ENCODE measurements at regions not wholly inside any gene's neighbourhood (a gene's known extent, or its start where the extent isn't known, plus 50 kb on each side); places are given as distances from the start of the nearest gene placed in this dataset.
"Not testable (repeated sequence)": the region's sequence is repeated elsewhere in the genome, so short reads cannot be mapped to it uniquely, and the experiment has no call there.

DNA sequence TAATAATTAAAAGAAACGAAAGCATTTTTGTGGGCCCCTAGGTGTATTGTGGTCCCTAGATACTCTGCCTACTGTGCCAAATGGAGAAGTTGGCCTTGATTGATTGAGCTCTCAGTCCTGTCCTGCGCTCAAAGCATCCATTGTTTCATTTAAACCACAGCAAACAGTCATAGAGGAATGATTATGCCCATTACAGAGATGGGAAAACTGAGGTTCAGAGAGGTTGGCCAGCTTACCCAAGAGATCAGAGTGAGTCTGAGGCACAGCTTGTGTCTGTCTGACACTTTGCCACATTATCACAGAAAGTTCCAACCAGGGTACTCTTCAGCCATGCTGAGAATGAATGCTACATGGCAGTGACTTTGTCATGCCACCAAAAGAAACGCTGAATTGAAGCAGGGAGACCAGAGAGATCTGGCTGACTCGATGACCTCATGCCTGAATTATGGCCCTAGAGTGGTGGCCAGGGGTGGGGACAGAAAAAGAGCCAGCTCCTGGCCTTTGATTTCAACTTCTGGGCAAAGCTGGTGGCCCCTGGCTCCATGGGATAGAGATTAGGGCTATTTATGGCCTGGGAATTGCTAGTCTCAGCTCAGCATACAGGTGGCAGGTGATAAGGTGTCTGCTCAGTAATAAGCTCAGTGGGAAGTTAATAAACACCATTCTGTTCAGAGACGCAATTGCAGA, 180.5 kb downstream of the MIAT start:
- DNase-seq (ENCODE audit: low spot score), result no peak
- intact Hi-C loops (cut with DNase I), result no loop called here

DNA sequence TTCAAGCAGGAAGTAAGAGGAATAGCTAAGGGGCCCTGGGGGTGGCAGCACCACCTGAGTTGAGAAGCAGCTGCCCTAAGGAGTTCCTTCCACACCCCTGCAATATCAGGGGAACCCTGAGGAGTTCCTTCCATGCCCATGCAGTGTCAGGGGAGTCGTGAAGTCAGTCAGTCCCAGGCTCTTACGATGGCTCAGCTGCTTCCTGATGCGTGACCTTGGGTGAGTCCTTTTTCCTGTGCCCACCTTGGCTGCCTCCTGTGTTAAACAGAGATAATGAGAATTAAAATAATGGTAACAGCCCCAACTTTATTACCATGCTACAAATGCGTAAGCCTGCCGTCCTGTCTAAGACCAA, 181.1 kb downstream of the MIAT start:
- DNase-seq (ENCODE audit: low spot score), result no peak
- intact Hi-C loops (cut with DNase I), result no loop called here

DNA sequence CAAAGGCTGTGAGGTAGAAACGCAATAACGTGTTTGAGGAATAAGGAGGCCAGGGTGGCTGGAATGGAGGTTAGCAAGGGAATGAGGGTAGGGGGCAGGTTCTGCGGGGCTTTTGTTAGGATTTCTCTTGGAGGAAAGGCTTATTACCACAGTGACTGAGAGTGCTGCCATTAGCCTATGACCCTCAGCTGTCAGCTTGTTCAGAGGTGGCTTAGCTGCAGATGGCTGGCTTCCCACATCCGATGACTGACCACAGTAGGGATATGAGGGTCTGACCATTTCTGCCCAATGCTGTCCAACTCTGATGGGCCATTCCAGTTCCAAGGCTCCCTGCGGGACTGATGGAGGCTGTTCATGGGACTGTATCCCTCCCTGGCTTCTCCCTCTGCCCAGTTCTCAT, 181.8 kb downstream of the MIAT start:
- intact Hi-C loops (cut with DNase I), result no loop called here
- DNase-seq (ENCODE audit: low spot score), result no peak

DNA sequence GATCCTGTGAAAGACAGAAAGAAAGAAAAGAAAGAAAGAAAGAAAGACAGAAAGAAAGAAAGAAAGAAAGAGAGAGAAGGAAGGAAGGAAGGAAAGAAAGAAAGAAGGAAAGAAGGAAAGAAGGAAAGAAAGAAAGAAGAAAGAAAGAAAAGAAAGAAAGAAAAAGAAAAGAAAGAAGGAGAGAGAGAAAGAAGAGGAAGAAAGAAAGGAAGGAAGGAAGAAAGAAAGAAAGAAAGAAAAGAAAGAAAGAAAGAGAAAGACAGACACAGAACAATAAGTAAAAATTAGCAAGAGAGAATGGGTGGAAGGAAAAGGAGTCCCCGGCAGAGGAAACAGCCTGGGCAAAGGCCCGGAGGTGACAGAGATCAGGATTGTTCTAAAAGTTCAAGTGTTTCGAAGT, 183.4 kb downstream of the MIAT start:
- intact Hi-C loops (cut with DNase I); DNase-seq (ENCODE audit: low spot score): not testable (repeated sequence)

DNA sequence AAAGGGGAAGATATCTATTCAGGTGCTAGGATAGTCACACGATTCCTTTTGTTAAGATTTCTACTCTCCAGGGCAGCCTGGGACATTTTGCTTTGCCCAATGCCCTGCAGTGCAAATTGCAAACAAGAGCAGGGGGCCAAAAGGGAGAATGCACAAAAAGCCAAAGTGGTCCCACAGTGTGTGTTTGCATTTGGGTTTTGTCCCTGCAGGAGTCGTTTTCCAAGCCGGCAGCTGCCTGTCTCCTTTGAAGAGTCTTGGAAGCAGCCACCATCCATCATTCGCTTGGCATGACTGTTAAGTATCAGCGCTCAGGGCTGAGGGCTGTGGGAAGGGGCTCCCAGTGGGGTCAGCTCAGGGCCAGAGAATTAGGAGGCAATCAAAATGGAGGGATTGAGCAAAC, 184.7 kb downstream of the MIAT start:
- intact Hi-C loops (cut with DNase I), result no loop called here
- DNase-seq (ENCODE audit: low spot score), result no peak

DNA sequence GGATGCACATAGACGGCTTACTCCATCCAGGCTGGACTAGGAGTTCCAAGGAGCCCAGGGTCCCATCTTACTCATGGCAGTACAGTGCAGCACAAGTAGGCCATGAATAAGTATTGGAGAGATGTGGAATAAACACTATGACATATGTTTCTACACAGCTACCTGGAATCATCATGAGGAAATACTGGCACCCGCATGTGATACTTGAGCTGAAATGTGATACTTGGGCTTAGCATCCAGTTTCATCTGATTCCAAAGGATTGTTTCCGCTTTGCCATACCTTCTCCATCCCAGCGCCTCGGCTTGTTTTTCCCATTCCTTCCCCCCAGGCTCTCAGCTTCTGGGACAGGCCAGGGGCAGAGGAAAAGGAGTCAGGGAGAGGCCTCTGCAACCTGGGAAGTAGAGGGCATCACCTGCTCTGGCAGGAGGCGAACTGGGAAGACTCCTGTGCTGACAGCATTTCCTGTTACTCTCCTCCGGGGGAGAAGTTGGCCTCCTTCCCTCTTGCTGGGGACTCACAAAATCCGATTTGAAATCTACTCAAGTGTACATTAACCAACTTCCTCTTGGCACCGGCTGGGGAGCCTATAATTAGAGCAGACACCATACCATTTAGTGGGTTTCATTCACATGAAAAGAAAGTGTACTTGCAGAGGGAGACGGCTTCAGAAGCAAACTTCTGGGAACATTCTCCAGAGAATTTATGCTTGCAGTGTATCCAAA, 187.8 kb downstream of the MIAT start:
- intact Hi-C loops (cut with DNase I), result no loop called here
- no peak for DNase-seq (ENCODE audit: low spot score)

DNA sequence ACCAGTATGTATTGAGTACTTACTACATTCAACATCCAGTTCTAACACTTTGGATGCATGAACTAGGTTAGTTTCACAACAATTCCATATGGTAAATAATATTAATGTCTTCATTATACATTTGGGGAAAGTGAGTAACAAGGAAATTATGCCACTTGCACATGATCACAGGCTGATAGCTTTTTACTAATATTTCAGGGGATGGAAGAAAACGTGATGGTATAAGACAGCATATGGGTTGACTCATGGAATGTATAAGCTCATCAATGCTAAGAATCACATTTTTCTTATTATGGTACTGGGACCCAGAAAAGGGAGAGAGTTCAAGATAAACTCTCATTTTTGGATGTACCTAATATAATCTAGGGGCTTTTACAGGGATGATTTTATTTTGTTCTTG, 188.7 kb downstream of the MIAT start:
- DNase-seq (ENCODE audit: low spot score), result no peak
- intact Hi-C loops (cut with DNase I), result no loop called here

DNA sequence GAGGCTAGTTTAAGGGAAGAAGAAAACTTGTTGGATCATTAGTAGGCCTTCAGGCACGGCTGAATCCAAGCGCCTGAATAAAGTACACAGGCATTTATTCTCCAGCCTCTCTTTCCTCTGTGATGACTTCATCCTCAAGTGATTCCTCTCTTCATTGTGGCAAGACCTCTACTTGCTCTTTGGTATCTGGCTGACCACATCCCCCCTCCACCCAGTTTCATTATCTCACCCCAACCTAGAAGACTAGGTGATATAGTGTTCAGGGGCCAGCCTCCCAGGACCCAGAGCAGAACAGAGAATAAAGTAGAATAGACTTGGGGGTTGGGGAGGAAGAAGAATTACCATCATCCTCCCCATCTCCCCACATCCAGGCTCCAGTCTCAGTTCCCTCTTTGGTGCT, 189.3 kb downstream of the MIAT start:
- no peak for DNase-seq (ENCODE audit: low spot score)

DNA sequence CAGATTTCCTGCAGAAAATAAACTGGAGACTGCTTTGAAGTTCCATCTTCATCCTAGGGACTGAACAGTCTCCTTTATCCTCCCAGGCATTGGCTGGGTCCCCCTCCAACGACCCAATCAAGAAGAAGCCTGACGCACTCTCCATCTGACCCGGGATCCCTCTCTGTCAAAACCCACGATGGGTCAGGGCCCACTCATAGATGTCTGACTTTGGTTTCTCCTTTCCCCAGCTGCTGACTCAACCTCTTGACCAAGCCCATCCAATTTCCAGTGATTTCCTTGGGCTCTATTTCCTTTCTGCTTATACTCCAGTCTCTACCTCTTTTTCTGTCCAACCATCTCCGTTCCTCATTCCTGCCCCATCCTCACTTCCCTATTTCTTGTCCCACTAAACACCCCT, 189.7 kb downstream of the MIAT start:
- intact Hi-C loops (cut with DNase I), result no loop called here
- DNase-seq (ENCODE audit: low spot score), result no peak

More for the DNA sequence above, 189.3 kb downstream of the MIAT start:
- intact Hi-C loops (cut with DNase I), result no loop called here

DNA sequence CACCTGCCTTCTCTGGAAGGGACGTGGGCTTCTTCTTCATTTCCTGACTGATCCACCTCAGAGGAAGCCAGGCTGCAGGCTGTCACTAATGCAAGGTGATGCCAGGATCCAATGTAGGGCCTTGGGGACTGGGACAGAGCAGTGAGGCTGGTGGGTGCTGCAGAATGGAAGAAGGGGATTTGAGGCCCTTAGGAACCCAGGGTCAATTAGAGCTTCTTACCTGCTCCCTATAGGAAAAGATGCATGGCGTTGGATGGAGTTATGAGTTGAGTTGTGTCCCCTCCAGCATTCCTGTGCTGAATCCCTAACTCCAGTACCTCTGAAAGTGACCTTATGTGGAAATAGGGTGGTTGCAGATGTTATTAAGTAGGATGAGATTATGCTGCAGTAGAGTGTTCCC, 190.4 kb downstream of the MIAT start:
- intact Hi-C loops (cut with DNase I), result no loop called here
- DNase-seq (ENCODE audit: low spot score), result no peak

DNA sequence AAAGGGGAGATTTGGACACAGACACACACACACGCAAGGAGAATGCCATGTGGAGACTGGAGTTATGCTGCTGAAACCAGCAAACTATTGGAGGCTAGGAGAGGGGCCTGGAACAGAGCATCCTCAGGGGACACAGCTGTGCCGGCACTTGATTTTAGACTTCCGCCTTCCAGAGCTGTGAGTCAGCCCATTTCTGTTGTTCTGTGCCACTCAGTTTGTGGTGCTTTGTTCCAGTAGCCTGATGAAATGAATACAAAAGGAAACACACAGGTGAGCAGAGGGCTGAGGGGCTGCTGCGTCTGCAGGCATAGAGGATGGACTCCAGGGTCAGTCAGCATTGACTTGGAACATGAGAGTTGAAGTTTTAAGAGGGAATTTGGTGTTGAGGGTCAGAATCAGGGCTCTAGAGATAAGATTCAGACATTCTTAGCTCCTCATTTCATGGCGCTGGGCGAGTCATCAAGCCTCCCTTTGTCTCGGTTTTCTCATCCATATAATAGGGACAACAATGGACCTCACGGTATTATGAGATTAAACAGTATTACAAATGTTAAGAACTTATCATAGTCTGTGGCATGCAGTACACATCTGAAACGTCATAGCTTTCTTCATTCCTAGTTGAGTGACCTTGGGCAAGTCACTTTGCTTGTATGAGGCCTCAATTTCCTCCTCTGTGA, 191.0 kb downstream of the MIAT start:
- DNase-seq (ENCODE audit: low spot score), result no peak
- intact Hi-C loops (cut with DNase I), result no loop called here

DNA sequence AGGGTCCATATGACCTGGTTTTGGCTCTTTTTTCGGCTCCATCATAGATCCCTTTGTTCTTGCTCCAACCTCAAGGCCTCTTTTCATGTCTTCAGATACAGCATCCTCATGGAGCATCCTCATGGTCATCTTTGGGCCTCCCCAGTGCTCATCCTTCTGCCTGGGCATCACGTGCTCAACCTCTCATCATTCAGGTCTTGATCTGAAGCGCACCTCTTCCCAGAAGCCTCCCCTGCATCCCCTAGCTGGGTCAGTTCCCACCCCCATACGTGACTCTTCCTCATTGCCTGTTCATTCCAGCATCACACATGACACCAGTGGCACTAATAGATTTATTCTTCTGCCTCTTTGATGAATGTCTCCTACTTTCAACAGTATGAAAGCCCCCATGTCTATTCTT, 192.2 kb downstream of the MIAT start:
- no peak for DNase-seq (ENCODE audit: low spot score)
- intact Hi-C loops (cut with DNase I), result no loop called here

DNA sequence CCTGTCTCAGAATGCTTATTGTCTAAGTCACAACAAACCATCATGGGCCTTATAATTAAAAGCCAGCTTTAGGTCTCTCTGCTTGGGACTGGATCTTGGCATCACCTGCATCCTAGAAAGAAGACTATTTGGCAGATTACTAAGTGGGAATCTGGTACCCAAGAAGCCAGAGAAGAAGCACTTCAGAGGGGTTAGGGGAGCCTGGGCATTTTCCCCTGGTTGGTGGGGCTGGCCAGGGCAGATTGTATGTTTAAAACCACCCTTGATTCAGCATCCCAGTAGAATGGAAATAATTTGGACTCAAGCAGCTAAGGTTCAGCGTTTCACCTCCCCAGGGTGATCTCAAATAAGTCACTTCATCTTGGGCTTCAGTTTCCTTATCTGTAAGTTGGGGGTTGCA, 193.7 kb downstream of the MIAT start:
- intact Hi-C loops (cut with DNase I), result no loop called here
- DNase-seq (ENCODE audit: low spot score), result no peak

DNA sequence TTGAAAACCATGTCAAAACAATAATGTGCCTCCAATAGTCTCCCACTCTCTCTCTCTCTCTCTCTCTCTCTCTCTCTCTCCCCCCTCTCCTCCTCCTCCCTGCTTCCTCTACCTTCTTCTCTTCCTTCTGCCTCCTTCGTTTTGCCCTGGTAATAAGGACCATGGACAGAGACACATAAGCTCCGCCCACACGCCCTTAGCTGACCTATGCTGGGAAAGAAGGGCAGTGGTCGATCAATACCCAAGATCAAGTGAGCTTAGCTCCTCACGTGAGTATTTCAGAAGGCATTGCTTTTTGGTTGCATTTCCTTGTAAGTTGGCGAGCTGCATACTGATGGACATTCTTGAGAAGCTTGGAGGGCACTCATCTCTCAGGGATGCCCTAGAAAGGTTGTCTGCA, 194.8 kb downstream of the MIAT start:
- no peak for DNase-seq (ENCODE audit: low spot score)
- intact Hi-C loops (cut with DNase I), result no loop called here

DNA sequence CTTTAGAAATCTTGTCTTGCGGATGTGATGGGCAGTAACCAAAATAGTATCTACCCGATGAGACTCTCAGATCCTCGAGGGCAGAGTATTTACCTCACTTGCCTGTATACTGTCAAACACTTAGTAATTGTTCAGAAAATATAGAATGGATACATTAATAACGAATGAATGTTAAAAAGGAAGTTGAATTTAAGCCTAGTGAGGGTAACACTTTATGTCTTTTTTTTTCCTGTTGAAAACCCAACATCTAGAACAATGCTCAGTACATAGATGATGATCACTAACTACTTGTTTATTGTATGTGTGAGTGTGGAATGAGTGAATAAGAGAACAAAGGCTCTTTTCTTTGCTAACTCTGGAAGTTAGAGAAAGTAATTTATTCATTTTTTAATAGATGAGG, 195.7 kb downstream of the MIAT start:
- intact Hi-C loops (cut with DNase I), result no loop called here
- no peak for DNase-seq (ENCODE audit: low spot score)

DNA sequence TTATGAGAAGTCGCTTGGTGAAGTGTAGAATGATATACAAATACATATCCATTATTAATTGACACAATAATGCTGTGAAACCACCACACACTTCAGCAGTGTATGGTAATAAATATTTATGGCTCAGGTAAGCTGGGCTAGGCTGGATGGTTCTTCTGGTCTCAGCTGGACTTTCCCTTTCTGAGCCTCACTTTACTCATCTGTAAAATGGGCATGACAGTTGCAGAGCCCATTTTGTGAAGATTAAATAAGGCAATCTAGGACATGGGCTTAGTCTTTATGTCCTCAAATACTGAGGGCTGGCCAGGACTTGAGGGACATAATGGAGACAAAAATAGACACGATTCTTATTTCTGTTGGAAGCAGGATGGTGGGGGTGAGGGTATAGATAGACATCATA, 196.1 kb downstream of the MIAT start:
- intact Hi-C loops (cut with DNase I), result no loop called here

DNA sequence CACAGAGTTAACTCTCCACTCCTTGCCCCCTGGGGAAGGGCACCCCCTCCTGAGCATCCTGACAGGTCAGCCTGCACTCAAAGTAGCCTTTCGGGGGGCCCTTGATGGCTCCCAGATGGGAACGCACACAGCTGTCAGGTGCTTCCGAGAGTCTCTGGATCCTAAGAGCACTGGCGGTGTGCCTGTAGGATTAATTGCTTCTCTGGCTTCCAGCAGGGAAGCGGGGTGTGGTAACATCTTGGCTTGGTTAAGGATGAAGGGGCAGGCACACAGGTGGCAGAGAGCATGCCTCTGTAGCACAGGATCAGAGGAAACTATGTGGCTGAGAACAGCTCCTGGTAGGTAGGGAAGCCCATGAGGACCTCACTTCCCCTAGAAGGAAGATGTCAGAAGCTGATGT, 199.8 kb downstream of the MIAT start:
- intact Hi-C loops (cut with DNase I), result no loop called here

More for the DNA sequence above, 196.1 kb downstream of the MIAT start:
- no peak for DNase-seq (ENCODE audit: low spot score)

DNA sequence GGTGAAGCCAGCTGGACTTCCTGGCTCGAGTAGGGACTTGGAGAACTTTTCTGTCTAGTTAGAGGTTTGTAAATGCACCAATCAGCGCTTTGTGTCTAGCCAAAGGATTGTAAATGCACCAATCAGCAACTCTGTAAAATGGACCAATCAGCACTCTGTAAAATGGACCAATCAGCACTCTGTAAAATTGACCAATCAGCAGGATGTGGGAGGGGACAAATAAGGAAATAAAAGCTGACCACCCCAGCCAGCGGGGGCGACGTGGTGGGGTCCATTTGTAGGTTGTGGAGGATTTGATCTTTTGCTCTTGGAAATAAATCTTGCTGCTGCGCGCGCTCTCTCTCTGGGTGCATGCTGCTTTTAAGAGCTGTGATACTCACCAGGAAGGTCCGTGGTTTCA, 202.9 kb downstream of the MIAT start:
- no peak for DNase-seq (ENCODE audit: low spot score)
- intact Hi-C loops (cut with DNase I), result no loop called here

More for the DNA sequence above, 199.8 kb downstream of the MIAT start:
- no peak for DNase-seq (ENCODE audit: low spot score)

DNA sequence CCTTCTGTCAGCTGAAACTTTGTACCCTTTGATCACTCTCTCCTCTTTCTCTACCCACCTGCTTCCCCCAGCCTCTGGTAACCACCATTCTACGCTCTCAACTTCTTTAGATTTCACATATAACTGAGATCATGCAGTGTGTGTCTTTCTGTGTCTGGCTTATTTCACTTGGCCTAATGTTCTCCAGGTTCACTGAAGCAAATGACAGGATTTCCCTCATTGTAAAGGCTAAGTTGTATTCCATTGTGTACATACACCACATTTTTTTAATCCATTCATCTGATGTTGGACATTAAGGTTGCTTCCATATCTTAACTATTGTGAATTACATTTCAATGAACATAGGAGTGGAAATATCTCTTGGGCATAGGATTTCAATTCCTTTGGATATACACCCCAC, 207.6 kb downstream of the MIAT start:
- intact Hi-C loops (cut with DNase I), result no loop called here
- no peak for DNase-seq (ENCODE audit: low spot score)

DNA sequence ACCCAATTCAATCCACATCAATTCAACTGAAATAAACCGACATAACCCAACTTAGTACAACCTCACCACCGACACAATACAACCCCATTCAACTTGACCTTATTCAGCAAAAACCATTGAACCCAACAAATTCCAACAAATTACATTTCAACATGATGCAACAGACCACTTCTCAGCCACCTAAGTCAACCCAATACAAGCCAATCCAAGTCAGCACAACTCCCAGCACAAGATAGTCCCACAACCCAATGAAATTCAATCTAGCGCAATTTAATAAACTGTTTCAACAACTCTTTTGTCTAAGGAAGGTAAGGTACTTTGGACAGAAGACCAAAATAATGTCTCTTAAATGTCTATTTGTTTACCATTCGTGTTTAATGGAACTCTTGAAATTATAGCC, 226.0 kb downstream of the MIAT start:
- DNase-seq (ENCODE audit: low spot score), result no peak
- intact Hi-C loops (cut with DNase I), result no loop called here

DNA sequence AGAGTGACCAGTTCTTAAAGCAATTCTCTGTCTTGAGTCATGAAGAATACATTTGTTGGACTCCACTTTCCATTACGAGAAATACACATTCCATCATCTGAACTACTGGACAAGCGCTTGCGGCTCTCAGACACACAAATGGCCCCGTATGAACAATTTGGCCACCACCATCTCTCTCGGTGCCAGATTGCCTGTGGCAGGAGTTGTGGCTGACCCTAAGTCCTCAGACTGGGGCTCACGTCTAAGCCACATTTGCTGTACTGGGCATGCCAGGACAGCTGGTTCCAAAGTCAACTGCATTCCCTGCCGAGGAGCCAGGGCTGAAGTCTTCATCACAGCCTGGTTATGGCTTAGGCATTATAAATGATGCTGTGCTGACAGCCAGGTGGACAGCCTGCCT, 227.5 kb downstream of the MIAT start:
- no peak for DNase-seq (ENCODE audit: low spot score)
- intact Hi-C loops (cut with DNase I), result no loop called here
